G401 (cell line): ENCODE measurements at regions not wholly inside any gene's neighbourhood (a gene's known extent, or its start where the extent isn't known, plus 50 kb on each side); places are given as distances from the start of the nearest gene placed in this dataset.
"Not testable (repeated sequence)": the region's sequence is repeated elsewhere in the genome, so short reads cannot be mapped to it uniquely, and the experiment has no call there.

Experiments
- DNase-seq: peaks from one replicate; pipeline ENCODE4 v3.0.0-alpha.2; 2015; ENCODE audit warnings: low spot score
- in situ Hi-C: cut with HindIII; loops from 2 replicates; pipeline ENCODE4 v1.10.0; 2016; ENCODE audit warnings: low sequenced_read_pairs, mixed read lengths

GRCh38 chr2:15681089-15681885, 89.6 kb downstream of the DDX1 start:
- in situ Hi-C loops, result no loop called here
- no peak for DNase-seq

- DNase-seq, result no peak
- in situ Hi-C loops, result no loop called here
These were observed 90.7 kb downstream of the DDX1 start for GRCh38 chr2:15682354-15682753.

- DNase-seq, result no peak
- in situ Hi-C loops, result no loop called here
These were observed 92.7 kb downstream of the DDX1 start for GRCh38 chr2:15684161-15685039.

- in situ Hi-C loops, result no loop called here
- DNase-seq, result no peak
These were observed 93.5 kb downstream of the DDX1 start for GRCh38 chr2:15685143-15685542.

- in situ Hi-C loops, result no loop called here
- DNase-seq, result no peak
These were observed 95.0 kb downstream of the DDX1 start for GRCh38 chr2:15686643-15687042.

GRCh38 chr2:15687243-15687642, 95.6 kb downstream of the DDX1 start:
- in situ Hi-C loops, result no loop called here

GRCh38 chr2:15687720-15688119, 96.1 kb downstream of the DDX1 start:
- DNase-seq, result no peak
- in situ Hi-C loops, result no loop called here

More at GRCh38 chr2:15687243-15687642, 95.6 kb downstream of the DDX1 start:
- DNase-seq, result no peak

- in situ Hi-C loops, result no loop called here
- no peak for DNase-seq
These were observed 97.4 kb downstream of the DDX1 start for GRCh38 chr2:15688924-15689568.

- in situ Hi-C loops, result no loop called here
- DNase-seq, result no peak
These were observed 98.0 kb downstream of the DDX1 start for GRCh38 chr2:15689654-15690053.

GRCh38 chr2:15691586-15692310, 100.1 kb downstream of the DDX1 start:
- DNase-seq, result no peak
- in situ Hi-C loops, result no loop called here

- in situ Hi-C loops, result no loop called here
- no peak for DNase-seq
These were observed 101.1 kb downstream of the DDX1 start for GRCh38 chr2:15692551-15693377.

- in situ Hi-C loops, result no loop called here
- no peak for DNase-seq
These were observed 101.7 kb downstream of the DDX1 start for GRCh38 chr2:15693382-15693781.

GRCh38 chr2:15693926-15694588, 102.4 kb downstream of the DDX1 start:
- DNase-seq, result no peak
- in situ Hi-C loops, result no loop called here

GRCh38 chr2:15694589-15694986, 102.9 kb downstream of the DDX1 start:
- in situ Hi-C loops, result no loop called here
- DNase-seq, result no peak

- in situ Hi-C loops, result no loop called here
- DNase-seq, result no peak
These were observed 104.1 kb downstream of the DDX1 start for GRCh38 chr2:15695582-15696330.

GRCh38 chr2:15696606-15697170, 105.0 kb downstream of the DDX1 start:
- in situ Hi-C loops, DNase-seq: not testable (repeated sequence)

- no peak for DNase-seq
- in situ Hi-C loops, result no loop called here
These were observed 108.5 kb downstream of the DDX1 start for GRCh38 chr2:15700131-15700530.
